GM18520 (cell line): ENCODE measurements at regions not wholly inside any gene's neighbourhood (a gene's known extent, or its start where the extent isn't known, plus 50 kb on each side); places are given as distances from the start of the nearest gene placed in this dataset.
"Not testable (repeated sequence)": the region's sequence is repeated elsewhere in the genome, so short reads cannot be mapped to it uniquely, and the experiment has no call there.

ENCODE experiments used
- ATAC-seq: cut with Tn5 transposase; IDR thresholded peaks from one replicate; pipeline ENCODE4 v1.9.1; 2021; ENCODE audit not compliant: unreplicated experiment

DNA sequence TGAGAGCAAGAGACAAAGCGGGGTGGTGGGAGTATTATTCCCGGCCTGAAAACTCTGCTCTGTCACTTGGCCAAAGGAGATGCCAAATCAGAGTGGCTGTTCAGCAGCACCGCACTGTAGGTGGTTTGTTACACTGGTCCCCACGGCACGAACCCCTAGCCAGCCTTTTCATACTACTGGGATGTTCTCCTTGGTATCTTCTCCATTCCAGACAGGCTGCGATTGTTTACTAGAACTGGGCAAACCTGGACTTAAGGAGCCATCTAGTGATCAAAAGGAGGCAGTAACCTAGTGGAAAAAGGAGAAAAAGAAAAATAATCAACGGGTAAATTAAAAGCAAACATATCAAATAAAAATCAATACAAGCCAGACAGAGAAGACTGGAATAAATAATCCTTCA is 58.9 kb upstream of the TMTC2 start:
- ATAC-seq = peak; percentile 50

- ATAC-seq = not testable (repeated sequence)
Observed at GRCh38 chr12:82634495-82635258, 52.0 kb upstream of the TMTC2 start.

GRCh38 chr12:82635263-82635662 is 51.4 kb upstream of the TMTC2 start:
- ATAC-seq = no peak
